GM18498 (cell line): ENCODE measurements at regions not wholly inside any gene's neighbourhood (a gene's known extent, or its start where the extent isn't known, plus 50 kb on each side); places are given as distances from the start of the nearest gene placed in this dataset.

Experiments used
- ATAC-seq: cut with Tn5 transposase; IDR thresholded peaks from one replicate; pipeline ENCODE4 v1.9.1; 2021; ENCODE audit warnings: mild to moderate bottlenecking, moderate library complexity; ENCODE audit not compliant: unreplicated experiment

DNA sequence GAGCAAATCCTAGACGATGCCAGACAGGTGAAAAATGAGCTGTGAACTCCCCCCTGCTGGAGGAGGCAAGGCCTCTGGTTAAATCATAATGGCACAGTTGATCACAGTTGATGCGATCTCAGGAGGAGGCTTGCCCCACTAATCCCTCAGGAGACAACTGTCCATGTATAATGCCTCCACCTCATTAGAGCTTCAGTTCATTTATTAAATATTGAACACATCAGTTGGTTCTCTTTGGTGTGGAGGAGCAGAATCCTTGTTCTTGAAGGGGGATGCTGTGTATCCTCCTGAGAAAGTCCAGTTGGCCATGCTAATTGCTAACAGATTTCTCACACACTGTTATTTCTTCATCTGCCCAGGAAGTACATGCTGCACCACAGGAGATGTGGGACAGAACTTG, 290.5 kb downstream of the IGSF11 start:
- ATAC-seq = no peak

DNA sequence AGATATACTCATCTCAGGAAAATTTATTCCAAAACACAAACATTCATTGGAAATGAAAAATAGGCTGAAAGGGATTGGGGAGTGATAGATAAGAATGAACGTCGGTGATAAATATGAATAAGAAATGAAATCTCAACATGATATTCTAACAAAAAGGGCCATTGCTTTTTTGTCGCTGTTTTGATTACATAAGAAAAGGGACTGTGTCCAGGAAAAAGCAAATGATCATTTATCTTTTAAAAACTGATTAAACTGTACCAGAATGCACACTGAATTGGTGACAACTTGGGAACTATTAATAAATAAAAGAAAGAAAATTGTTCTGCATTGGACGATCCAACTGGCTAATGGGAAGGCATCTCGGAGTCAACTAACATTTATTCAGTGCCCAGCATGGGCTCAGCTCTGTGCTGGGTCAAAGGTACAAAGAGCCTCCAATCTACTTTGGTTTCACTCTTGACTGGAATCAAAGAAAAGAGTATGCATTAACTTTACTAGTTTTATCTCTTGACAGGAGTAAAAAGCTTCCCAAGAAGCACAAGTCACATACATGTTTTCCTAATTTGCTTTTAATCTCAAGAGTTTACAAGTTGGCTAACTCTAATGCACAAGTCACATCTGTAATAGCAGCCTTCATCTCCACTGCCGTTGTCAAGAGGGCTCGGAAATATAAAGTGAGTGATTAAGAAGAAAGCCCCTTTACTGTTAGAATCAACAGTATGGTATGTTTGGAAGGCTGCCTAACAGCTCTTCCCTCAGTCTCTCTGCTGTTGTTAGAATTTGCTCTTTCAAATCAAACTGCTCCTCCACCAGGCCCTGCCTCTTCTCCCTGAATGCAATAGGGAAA, 280.0 kb downstream of the IGSF11 start:
- no peak for ATAC-seq

DNA sequence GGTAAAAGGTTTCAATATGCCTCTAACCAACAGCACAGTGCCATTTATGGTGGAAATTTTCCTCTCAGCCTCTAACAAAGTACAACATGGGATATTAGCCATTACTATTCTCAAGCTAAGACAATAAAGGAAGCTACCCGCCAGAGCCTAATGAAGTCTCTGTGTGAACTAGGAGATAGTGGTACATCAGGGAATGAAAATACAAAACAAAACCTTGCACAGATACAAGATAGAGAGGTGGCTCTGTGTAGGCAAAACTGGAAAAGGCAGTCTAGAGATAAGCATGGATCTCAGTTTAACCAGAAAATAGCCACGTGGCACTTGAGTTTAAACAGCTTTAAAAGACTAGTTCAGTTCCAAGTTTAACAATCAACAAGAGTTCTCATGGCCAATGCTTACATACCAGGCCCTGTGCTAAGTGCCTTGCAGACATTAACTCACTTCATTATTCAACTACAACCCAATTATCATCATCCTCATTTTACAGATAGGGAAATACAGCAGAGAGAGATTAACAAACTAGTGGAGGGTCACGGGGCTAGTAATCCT, 279.3 kb downstream of the IGSF11 start:
- ATAC-seq = no peak

DNA sequence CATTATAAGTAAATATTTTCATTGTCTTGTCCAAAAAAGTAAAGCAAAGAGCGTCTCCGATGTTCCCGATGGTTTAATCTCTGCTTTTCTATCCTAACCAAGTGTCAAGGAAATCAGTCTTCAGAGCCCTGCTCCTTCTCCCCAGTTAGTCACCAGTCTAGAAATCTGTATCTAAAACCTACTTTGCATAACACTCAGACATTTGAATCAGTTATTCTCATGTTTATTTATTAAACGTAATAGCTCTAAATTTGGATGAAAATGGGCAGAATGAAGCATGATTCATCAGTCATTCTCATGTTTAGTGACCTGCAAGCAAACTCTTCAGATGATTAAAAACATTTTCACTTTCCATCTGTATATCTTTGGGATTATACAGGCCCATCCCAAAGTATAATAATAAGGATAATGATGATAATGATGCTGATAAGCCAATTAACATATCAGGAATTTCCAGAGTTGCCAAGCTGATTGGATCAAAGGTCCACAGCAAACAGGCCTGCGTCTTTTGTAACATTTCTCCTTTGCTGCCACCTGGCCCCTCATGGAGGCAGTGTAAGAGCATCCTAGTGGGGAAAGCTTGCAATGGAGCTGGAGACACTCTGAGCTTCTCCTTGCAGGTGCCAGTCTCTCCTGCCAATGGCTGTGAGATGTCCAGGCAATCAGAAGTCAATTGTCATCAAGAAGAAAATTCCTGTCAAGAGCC, 273.9 kb downstream of the IGSF11 start:
- no peak for ATAC-seq

DNA sequence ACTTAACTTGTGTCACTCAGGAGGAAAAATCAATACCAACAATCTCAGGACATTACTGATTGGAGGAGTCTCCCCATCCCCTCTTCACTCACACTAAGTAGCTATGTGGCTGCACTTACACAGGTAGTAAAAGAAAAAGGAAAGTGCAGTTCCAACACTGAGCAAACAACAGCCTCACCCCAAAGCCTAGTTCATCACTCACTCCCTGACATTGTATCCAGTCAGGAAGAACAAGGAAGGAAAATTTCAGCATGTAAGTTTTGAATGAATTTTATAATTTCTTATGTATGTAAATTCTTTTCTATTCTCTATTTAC, 273.4 kb downstream of the IGSF11 start:
- ATAC-seq = no peak

DNA sequence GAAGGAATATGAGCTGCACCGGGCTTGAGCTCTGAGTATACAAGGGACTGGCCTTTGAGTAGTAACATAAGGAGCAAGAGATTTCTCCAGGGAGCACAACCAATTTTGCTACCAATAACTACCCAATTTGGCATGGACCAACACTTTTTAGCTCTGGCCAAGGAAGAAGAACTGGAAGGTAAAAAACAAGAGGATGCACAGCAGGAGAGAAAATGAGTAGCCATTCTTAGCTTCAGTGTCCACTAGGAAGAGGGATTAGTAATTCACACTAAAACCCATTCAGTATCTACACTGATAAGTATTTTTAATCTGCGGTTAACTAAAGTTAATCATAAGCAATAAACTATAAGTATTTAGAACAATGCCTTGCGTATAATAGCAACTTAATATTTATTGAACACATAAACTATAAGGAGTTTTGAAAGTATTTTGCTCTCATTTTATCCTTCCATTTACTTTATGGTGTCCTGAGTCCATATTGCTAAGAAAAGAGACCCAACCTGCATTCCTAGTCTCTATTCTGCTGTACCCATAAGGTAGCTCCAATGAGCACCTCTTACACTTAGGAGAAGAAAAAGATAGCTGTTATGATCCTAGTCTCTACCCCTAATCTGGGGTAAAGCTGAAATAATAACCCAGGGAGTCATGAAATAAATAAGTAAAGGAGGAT, 268.9 kb downstream of the IGSF11 start:
- no peak for ATAC-seq

DNA sequence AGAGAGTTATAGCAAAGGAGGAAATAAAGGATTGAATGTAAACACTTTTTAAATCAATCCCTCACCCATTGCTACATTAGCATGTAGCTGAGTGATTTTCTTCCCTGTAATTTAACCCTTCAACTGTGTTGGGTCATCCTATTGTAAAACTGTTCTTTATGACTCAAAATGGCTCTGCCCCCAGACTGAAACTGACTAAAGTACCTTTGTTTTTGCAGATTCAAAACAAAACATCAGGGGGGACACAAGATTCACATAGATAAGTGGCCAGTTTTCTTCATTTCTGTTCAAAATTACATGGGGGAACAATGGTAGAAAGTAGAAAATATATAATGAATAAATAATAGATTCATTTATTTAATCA, 268.4 kb downstream of the IGSF11 start:
- no peak for ATAC-seq

DNA sequence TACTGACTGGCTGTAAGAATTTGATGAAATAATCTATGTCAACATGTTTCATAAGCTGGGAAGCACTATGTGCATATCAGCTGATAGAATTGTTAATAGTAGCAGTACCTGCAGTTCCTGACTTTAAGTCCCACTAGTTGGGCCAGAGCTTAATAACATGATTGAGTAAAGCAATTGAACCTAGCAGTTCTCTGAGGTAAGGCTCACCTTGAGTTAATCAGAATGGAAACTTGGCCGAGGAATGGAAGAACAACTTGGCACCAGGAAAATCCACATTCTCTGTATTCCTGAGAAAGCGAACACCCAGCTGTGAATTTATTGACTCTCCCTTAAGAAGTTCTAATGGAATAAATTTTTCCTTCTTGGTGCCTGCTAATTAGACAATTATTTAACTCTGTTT, 262.6 kb downstream of the IGSF11 start:
- no peak for ATAC-seq

DNA sequence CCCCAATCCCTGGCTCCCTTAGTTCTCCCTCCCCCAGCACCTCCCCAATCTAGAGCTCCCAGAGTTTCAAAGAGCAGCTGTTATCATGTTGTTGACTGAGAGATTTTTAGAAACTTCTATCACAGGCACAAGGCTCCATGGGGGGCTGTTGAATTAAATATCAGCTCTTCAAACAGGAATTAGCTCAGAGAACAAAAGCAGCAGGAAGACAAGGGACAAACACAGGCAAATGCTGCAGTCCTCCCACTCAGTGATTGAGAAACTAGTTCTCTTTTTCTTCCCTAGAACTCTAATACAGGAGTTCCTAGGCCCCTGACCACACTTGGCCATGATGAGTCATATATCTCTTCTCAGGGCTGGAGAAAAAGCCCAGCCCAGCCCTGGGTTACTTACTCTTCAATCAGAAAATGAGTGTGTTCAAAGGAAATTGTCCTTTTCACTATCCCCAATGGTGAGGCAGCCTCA, 262.1 kb downstream of the IGSF11 start:
- peak; percentile 96 for ATAC-seq

DNA sequence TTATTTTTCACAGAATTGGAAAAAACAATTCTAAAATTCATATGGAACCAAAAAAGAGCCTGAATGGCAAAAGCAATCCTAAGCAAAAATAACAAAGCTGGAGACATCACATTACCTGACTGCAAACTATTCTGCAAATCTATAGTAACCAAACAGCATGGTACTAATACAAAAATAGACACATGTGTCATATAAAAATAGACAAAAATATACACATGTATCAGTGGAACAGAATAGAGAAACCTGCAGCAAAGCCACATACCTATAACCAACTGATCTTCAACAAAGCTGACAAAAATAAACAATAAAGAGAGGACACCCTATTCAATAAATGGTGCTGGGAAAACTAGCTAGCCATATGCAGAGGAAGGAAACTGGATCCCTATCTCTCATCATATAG, 259.6 kb downstream of the IGSF11 start:
- ATAC-seq = no peak

DNA sequence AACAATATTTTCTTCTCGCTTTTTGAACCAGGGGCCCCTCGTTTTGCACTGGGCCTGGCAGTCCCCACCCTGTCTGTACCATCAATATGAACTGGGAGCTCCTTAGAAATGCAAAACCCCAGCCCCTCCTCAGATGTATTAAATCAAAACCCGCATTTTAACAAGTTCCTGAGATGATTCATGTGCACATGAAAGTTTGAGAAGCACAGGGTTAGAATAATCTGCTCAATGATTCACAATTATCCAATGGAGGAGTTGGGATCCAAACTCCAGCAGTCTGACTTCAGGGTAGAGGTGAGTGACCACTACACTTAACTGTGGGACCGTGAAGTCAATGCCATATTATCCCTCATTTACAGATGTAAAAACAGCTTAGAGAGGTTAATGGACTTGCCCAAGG, 256.4 kb downstream of the IGSF11 start:
- no peak for ATAC-seq

DNA sequence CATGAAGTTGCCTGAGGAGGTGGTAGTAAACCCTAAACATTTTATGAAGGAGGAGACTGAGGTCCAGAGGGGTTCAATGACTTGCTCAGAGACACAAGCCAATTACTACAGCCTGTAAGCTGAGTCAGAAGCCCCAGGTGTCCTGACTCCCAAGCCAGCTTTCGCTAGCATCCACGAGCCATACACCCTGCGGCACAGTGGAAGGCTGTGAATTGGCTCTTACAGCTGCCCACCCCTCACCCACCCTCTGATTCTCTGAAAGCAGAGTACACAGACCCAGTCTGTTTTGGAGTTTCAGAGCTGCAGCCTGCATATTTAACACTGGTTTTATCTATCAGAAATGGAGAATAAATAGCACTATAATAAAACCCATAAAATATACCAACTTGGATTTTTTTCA, 253.4 kb downstream of the IGSF11 start:
- ATAC-seq = no peak

DNA sequence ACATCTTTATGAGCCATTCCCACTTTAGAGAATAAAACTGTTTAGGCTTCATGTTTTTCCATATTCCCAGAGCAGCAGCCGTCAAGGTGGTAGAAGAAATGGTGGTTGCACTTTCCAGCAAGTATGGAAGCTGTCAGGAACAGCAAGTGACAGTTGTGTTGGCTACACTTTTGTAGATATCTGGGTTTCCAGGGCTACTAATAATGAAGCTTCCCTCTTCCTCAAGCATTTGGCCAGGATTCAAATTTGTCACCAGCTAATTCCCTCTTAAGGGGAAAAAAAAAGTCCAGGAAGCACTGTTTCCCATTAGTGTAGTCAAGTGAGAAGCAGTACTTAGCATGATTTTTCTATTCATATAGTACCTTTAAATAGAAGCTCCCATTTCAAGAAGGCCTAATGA, 252.8 kb downstream of the IGSF11 start:
- no peak for ATAC-seq

DNA sequence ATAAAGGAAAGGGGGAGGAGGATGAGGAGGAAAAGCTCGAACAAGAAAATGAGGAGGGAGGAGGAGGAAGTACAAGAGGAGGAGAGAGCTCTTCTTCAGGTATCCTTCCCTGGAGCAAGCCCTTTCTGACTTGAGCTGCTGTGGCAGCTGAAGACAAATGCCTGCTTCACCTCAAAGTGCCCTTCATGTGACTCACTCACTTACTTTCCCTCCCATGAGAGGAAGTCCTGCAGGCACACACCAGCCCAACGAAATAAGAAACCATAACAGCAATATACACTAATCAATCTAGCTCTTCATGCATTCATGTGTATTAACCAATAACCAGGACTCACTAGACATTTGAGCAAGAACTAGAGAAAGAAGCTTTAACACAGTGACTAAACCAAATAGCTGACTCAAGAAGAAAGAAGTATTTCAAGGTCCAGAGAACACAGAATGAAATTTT, 251.9 kb downstream of the IGSF11 start:
- peak; percentile 91 for ATAC-seq

DNA sequence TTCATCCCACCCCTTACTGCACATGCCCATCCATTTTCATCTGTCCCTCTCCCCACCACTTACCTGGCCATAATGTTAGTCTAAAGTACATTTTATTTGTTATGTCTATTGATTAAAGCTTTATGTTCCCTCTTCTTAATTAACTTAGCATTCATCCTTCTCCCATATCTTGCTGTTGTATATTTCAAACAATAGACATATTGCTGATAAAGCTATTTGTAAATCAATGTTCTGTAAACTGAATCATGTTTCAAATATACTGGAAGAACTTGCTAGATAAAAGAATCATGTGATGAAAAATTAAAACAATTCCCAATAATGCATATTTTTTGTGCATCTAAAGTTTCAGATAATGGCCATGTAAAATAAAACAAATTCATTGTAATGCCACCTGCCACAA, 249.2 kb downstream of the IGSF11 start:
- ATAC-seq = no peak

DNA sequence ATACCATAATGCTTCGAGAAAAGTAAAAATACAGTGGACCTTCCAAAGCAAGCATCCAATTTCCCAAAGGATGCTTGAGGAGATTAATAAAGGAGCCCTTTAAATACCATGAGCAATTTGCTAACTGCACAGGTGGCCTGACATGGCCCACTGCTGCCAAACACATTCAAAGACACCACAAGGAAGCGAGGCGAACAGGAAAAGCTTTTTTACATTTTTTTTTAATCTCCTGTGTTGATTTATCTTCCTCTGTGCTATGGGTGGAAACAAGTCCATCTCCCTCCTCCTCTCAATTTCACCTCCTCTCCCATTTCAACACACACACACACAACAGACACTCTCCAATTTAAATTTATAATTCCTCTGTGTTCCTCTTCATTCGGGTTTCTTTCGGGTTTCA, 243.4 kb downstream of the IGSF11 start:
- ATAC-seq = no peak

DNA sequence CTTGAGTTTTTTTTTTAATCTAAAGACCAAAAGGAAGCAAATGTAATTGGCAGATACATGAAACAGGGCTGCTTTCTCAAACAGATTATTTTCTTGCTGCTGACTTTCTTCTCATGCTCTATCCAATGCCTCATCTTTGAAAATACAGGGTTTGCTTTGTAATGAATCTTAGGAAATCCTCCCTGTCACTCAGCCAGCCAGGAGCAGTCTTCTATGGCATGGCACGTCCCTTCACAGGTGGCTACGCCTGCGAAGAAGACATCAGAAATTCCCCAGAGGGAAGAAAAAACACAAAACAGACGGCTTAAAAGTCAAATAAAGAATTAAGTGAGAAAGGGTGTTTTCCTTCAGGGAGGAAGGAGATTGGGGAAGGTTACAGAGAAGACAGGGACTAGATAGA, 242.5 kb downstream of the IGSF11 start:
- ATAC-seq = no peak

DNA sequence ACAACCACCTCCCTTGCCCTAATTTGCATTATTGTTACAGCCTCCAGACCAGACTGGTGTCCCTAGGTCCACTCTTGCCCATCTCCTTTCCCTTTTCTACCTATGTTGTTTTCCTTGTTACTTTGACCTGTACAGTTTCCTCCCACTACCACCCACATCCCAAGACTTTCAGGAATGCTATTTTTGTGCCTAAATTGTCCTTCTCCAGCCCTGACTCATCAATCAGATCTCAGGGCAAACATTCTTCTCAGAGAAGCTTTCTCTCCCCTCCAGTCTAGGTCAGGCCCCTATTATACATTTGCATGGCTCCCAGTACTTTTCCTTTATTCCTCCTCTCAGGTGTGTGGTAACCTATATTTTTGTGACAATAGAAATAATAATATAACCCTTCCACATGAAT, 241.5 kb downstream of the IGSF11 start:
- ATAC-seq = no peak

DNA sequence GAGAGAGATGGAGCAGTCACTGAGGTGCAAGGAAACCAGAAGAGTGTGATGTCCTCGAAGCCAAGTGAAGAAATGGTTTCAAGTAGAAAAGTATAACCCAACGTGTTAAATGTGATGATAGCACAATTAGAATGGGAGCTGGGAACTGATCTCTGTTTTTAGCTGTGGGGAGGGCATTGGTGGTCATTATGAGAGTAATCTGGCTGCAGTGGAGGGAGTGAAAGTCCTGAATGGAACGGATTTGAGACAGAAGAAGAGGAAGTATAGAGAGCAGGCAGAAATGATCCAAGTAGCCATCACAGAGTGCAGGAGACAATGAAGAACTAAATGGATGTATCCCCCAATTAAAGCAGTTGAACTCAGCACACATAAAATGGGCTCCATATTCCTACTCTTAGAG, 235.3 kb downstream of the IGSF11 start:
- ATAC-seq = no peak

DNA sequence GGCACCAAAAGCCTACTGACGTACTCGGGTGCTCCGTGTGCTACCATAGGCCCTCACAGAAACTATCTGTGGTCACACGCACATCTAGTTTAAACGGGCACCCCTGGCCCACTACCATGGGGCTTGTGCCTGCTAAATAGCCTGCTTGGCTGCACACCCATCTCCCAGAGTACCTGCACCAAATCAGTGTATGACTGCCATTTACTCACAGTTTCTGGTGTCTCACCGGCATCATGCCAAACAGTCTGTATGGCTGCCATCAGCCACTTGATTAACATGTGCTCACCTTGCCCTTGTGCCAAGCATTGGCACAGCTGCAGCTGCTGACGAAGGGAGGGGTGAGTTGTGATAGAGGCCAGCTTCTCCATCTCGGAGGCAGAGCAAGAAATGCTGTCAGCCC, 232.7 kb downstream of the IGSF11 start:
- ATAC-seq = no peak

DNA sequence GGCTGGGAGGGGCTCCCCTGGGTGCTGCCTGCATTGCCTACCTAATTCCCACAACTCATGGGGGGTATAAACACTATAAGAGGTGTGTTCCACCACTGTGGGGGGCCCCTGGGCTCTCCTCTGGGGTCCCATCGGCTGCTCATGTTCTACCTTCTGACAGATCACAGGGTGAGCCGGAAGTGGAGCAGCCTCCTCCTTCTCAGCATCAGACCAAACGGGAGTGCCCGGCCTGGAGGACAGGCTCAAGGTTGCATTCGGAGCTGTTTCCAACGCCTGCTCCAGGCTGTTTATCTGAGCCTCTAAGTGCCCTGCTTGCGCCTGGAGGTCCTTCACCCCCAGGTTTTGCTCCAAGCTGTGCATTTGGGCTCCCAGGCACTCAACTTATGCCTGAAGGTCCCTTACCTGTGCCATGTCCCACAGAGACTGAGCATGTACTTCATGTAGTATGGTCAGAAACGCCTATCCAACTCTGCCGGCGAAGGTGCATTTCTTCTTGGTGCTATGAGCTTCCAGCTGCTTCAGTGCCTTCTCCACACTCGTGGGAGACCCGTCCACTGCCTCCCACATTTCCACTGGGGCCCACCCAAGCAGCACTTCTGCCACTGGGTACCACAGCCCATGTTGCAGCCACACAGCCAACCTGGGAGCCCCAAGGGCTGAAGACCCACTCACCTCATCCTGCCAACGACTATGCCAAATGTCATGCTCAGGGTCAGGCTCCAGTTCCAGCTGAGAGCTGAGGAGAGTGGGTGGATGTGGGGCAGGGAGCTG, 232.1 kb downstream of the IGSF11 start:
- ATAC-seq = no peak
